ENCODE measurements at regions not wholly inside any gene's neighbourhood (a gene's known extent, or its start where the extent isn't known, plus 50 kb on each side); places are given as distances from the start of the nearest gene placed in this dataset.

DNA sequence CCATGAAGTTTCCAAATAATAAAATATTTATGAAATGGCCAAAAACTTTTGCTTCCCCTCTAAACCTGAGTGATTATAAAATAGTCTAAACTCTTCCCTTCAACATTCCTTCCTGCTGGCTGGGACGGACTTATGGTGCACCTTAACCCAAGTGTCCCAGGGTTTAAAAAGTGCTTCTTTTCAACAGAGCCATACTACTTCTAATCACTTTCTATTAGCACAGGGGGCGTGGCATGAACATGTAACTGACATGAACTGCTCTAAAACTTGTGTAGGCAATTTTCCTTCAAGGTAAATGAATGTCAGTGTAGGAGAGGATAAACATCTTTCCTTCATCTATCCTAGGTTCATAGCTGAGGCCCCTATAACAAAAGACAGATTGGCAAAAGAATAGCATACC is 163.6 kb upstream of the RIMS1 start:
- TF ChIP-seq FOXM1 (IDR thresholded peaks at IDR 0.05; ENCODE audit: borderline replicate concordance, low read depth): no peak
- TF ChIP-seq NFIC (IDR thresholded peaks at IDR 0.05): no peak
- TF ChIP-seq EP300 (IDR thresholded peaks at IDR 0.05; ENCODE audit: borderline replicate concordance): no peak
- no peak for TF ChIP-seq EGR1 (IDR thresholded peaks at IDR 0.05)
- TF ChIP-seq CEBPB (IDR thresholded peaks at IDR 0.05): no peak
- TF ChIP-seq TAF1 (IDR thresholded peaks at IDR 0.05; ENCODE audit: low read depth): no peak
- no peak for TF ChIP-seq TCF12 (IDR thresholded peaks at IDR 0.05; ENCODE audit: low read depth)
- no peak for TF ChIP-seq RAD21 (IDR thresholded peaks at IDR 0.05; ENCODE audit: low read depth)
- TF ChIP-seq YY1 (IDR thresholded peaks at IDR 0.05; ENCODE audit: low read depth): no peak
- no peak for TF ChIP-seq TEAD4 (IDR thresholded peaks at IDR 0.05)
- TF ChIP-seq, protein P1, sequence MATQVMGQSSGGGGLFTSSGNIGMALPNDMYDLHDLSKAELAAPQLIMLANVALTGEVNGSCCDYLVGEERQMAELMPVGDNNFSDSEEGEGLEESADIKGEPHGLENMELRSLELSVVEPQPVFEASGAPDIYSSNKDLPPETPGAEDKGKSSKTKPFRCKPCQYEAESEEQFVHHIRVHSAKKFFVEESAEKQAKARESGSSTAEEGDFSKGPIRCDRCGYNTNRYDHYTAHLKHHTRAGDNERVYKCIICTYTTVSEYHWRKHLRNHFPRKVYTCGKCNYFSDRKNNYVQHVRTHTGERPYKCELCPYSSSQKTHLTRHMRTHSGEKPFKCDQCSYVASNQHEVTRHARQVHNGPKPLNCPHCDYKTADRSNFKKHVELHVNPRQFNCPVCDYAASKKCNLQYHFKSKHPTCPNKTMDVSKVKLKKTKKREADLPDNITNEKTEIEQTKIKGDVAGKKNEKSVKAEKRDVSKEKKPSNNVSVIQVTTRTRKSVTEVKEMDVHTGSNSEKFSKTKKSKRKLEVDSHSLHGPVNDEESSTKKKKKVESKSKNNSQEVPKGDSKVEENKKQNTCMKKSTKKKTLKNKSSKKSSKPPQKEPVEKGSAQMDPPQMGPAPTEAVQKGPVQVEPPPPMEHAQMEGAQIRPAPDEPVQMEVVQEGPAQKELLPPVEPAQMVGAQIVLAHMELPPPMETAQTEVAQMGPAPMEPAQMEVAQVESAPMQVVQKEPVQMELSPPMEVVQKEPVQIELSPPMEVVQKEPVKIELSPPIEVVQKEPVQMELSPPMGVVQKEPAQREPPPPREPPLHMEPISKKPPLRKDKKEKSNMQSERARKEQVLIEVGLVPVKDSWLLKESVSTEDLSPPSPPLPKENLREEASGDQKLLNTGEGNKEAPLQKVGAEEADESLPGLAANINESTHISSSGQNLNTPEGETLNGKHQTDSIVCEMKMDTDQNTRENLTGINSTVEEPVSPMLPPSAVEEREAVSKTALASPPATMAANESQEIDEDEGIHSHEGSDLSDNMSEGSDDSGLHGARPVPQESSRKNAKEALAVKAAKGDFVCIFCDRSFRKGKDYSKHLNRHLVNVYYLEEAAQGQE (IDR thresholded peaks at IDR 0.05; ENCODE audit: low read depth): no peak
- TF ChIP-seq CREB1 (IDR thresholded peaks at IDR 0.05; ENCODE audit: low read depth): no peak
- TF ChIP-seq, protein P2, sequence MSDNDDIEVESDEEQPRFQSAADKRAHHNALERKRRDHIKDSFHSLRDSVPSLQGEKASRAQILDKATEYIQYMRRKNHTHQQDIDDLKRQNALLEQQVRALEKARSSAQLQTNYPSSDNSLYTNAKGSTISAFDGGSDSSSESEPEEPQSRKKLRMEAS (IDR thresholded peaks at IDR 0.05): no peak

Measured in Ishikawa (cell line).